Mammary epithelial cell (primary cell): ENCODE measurements at regions not wholly inside any gene's neighbourhood (a gene's known extent, or its start where the extent isn't known, plus 50 kb on each side); places are given as distances from the start of the nearest gene placed in this dataset.

Experiments
- EZH2 ChIP-seq: IDR thresholded peaks from 2 replicates; pipeline ENCODE4 v1.6.1; 2012; ENCODE audit warnings: low read length, inconsistent platforms, borderline replicate concordance
- TF ChIP-seq, protein P1 (sequence below), 2 donors: IDR thresholded peaks in 1 of 2; conservative IDR thresholded peaks in 1 of 2; 2 replicates each; pipeline ENCODE4 v1.5.1; 2011 to 2012; ENCODE audit warnings: inconsistent platforms in 2 of 2, low read length in 2 of 2, mild to moderate bottlenecking in 2 of 2, control low read depth in 1 of 2, low read depth in 1 of 2; ENCODE audit not compliant: insufficient read depth in 1 of 2; ENCODE audit errors: extremely low read depth in 1 of 2

DNA sequence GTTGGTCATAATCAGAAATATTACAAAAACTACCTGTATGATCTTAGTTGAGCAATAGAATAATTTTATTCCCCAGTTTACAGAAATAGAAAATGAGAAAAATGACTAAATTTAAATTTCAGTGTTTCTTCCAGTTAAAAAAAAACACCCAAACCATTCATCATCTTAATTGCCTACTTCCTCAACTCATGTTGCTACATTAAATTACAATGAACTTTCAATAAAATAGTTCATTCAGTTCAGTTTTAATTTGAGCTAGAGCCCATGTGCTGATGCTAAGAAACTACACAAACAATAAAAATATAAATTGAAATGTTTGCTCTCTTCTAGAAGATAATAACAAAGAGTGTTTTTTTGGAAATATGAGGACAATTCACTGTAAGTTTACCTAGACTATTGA is 820.4 kb downstream of the SLITRK6 start:
- TF ChIP-seq, protein P1, sequence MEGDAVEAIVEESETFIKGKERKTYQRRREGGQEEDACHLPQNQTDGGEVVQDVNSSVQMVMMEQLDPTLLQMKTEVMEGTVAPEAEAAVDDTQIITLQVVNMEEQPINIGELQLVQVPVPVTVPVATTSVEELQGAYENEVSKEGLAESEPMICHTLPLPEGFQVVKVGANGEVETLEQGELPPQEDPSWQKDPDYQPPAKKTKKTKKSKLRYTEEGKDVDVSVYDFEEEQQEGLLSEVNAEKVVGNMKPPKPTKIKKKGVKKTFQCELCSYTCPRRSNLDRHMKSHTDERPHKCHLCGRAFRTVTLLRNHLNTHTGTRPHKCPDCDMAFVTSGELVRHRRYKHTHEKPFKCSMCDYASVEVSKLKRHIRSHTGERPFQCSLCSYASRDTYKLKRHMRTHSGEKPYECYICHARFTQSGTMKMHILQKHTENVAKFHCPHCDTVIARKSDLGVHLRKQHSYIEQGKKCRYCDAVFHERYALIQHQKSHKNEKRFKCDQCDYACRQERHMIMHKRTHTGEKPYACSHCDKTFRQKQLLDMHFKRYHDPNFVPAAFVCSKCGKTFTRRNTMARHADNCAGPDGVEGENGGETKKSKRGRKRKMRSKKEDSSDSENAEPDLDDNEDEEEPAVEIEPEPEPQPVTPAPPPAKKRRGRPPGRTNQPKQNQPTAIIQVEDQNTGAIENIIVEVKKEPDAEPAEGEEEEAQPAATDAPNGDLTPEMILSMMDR (conservative IDR thresholded peaks at IDR 0.05 in 1 of 2, IDR thresholded peaks at IDR 0.05 in 1 of 2; ENCODE audit: extremely low read depth in 1 of 2, insufficient read depth in 1 of 2, low read depth in 1 of 2, low read length in 2 of 2): no peak
- TF ChIP-seq EZH2: no peak
